Ascending aorta (tissue), 2 donors: ENCODE measurements at regions not wholly inside any gene's neighbourhood (a gene's known extent, or its start where the extent isn't known, plus 50 kb on each side); places are given as distances from the start of the nearest gene placed in this dataset.

ENCODE experiments used
- DNase-seq, 2 donors: peaks; one replicate each; pipeline ENCODE4 v3.0.0-alpha.2; 2019; ENCODE audit warnings: low spot score in 2 of 2
- H3K27ac ChIP-seq, 2 donors: fragments of 200-600 bp; sonication (generic); one replicate each; pipeline ENCODE4 v1.5.1; 2016 to 2017; ENCODE audit warnings: mild to moderate bottlenecking in 1 of 2
- H3K27me3 ChIP-seq: fragments of 200-600 bp; sonication (generic); one replicate; pipeline ENCODE4 v1.5.1; 2017
- H3K36me3 ChIP-seq, 2 donors: fragments of 200-600 bp; sonication (generic); one replicate each; pipeline ENCODE4 v1.5.1; 2016
- H3K4me1 ChIP-seq, 2 donors: fragments of 200-600 bp; sonication (generic); one replicate each; pipeline ENCODE4 v1.5.1; 2016 to 2017; ENCODE audit warnings: mild to moderate bottlenecking in 1 of 2
- H3K4me3 ChIP-seq, 2 donors: fragments of 200-600 bp; sonication (generic); one replicate each; pipeline ENCODE4 v1.5.1; 2016 to 2017; ENCODE audit warnings: mild to moderate bottlenecking in 1 of 2
- H3K9me3 ChIP-seq, 2 donors: fragments of 200-600 bp; sonication (generic); one replicate each; pipeline ENCODE4 v1.5.1; 2016
- CTCF ChIP-seq, 3 experiments: fragments of 200-600 bp in 2 of 3; fragments of 450-650 bp in 1 of 3; sonication (generic) in 2 of 3; IDR thresholded peaks; one replicate each; pipeline ENCODE4 v1.5.1; 2016 to 2019; ENCODE audit warnings: antibody characterized with exemption in 3 of 3, mild to moderate bottlenecking in 1 of 3, moderate library complexity in 1 of 3
- intact Hi-C: fragments of 100-400 bp; cut with DNase I; formaldehyde crosslinking; loops from one replicate; pipeline ENCODE4 v1.15.1; 2023

- Histone ChIP-seq H3K4me1 (no peaks in the 10 kb centered on the region), H3K27ac (no peak overlapping the region), H3K9me3 (no peaks in the 10 kb centered on the region), H3K36me3 (no peaks in the 10 kb centered on the region), H3K27me3 (no peaks in the 10 kb centered on the region), H3K4me3 (no peak overlapping the region)
- DNase-seq: no peak
- TF ChIP-seq CTCF (IDR thresholded peaks at IDR 0.05): no peak
- intact Hi-C loops: no loop called here
Observed at GRCh38 chr18:78809845-78810244, 169.8 kb upstream of the SALL3 start.

- Histone ChIP-seq H3K4me1 (no peaks in the 10 kb centered on the region), H3K36me3 (no peaks in the 10 kb centered on the region), H3K27me3 (no peaks in the 10 kb centered on the region), H3K9me3 (no peaks in the 10 kb centered on the region), H3K27ac (no peak overlapping the region), H3K4me3 (no peak overlapping the region)
- no peak for TF ChIP-seq CTCF (IDR thresholded peaks at IDR 0.05)
- DNase-seq: no peak
- intact Hi-C loops: no loop called here
Observed at GRCh38 chr18:78810706-78811105, 168.9 kb upstream of the SALL3 start.

GRCh38 chr18:78812067-78812466 lies 167.6 kb upstream of the SALL3 start:
- DNase-seq: no peak
- no peaks in the 10 kb centered on the region for H3K4me1 ChIP-seq
- H3K4me3 ChIP-seq: no peak overlapping the region
- no peak overlapping the region for H3K27ac ChIP-seq
- TF ChIP-seq CTCF (IDR thresholded peaks at IDR 0.05): no peak
- no peaks in the 10 kb centered on the region for H3K9me3 ChIP-seq
- intact Hi-C loops: no loop called here
- no peaks in the 10 kb centered on the region for H3K36me3 ChIP-seq
- H3K27me3 ChIP-seq: no peaks in the 10 kb centered on the region

- DNase-seq: no peak
- no peaks in the 10 kb centered on the region for H3K27me3 ChIP-seq
- intact Hi-C loops: no loop called here
Observed at GRCh38 chr18:78813156-78813555, 166.5 kb upstream of the SALL3 start.

GRCh38 chr18:78813936-78814710 lies 165.5 kb upstream of the SALL3 start:
- peak overlapping the region in 1 of 2 donors; percentile 32 for H3K4me3 ChIP-seq

More at GRCh38 chr18:78813156-78813555, 166.5 kb upstream of the SALL3 start:
- Histone ChIP-seq H3K4me3 (no peak overlapping the region), H3K36me3 (no peaks in the 10 kb centered on the region), H3K9me3 (no peaks in the 10 kb centered on the region), H3K4me1 (no peaks in the 10 kb centered on the region), H3K27ac (no peak overlapping the region)
- no peak for TF ChIP-seq CTCF (IDR thresholded peaks at IDR 0.05)

More at GRCh38 chr18:78813936-78814710, 165.5 kb upstream of the SALL3 start:
- DNase-seq: no peak
- no peak for TF ChIP-seq CTCF (IDR thresholded peaks at IDR 0.05)
- Histone ChIP-seq H3K36me3 (no peaks in the 10 kb centered on the region), H3K27me3 (no peaks in the 10 kb centered on the region), H3K27ac (no peak overlapping the region), H3K9me3 (no peaks in the 10 kb centered on the region), H3K4me1 (no peaks in the 10 kb centered on the region)
- intact Hi-C loops: no loop called here
